NB4 (cell line): ENCODE measurements at regions not wholly inside any gene's neighbourhood (a gene's known extent, or its start where the extent isn't known, plus 50 kb on each side); places are given as distances from the start of the nearest gene placed in this dataset.

Experiments used
- DNase-seq: peaks from one replicate; pipeline ENCODE4 v3.0.0; 2010; ENCODE audit warnings: low read depth
- H3K4me3 ChIP-seq: one replicate; pipeline ENCODE4 v1.5.1; 2011; ENCODE audit warnings: mild to moderate bottlenecking, low read depth, low read length, moderate library complexity
- MYC ChIP-seq: IDR thresholded peaks from 2 replicates; pipeline ENCODE4 v1.6.1; 2011; ENCODE audit warnings: low read depth, low read length
- POLR2A ChIP-seq: IDR thresholded peaks from 2 replicates; pipeline ENCODE4 v1.6.1; 2011; ENCODE audit warnings: mild to moderate bottlenecking; ENCODE audit not compliant: insufficient read length; ENCODE audit errors: extremely low read depth
- TF ChIP-seq, protein P1 (sequence below): IDR thresholded peaks from one replicate; pipeline ENCODE4 v1.5.1; 2012; ENCODE audit warnings: low read depth, low read length
- TF ChIP-seq, protein P2 (sequence below): IDR thresholded peaks from 2 replicates; pipeline ENCODE4 v1.6.1; 2011; ENCODE audit warnings: low read depth, low read length

- TF ChIP-seq MYC (no peak), POLR2A (no peak)
- TF ChIP-seq, protein P1, sequence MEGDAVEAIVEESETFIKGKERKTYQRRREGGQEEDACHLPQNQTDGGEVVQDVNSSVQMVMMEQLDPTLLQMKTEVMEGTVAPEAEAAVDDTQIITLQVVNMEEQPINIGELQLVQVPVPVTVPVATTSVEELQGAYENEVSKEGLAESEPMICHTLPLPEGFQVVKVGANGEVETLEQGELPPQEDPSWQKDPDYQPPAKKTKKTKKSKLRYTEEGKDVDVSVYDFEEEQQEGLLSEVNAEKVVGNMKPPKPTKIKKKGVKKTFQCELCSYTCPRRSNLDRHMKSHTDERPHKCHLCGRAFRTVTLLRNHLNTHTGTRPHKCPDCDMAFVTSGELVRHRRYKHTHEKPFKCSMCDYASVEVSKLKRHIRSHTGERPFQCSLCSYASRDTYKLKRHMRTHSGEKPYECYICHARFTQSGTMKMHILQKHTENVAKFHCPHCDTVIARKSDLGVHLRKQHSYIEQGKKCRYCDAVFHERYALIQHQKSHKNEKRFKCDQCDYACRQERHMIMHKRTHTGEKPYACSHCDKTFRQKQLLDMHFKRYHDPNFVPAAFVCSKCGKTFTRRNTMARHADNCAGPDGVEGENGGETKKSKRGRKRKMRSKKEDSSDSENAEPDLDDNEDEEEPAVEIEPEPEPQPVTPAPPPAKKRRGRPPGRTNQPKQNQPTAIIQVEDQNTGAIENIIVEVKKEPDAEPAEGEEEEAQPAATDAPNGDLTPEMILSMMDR: no peak
- TF ChIP-seq, protein P2, sequence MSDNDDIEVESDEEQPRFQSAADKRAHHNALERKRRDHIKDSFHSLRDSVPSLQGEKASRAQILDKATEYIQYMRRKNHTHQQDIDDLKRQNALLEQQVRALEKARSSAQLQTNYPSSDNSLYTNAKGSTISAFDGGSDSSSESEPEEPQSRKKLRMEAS: no peak
- H3K4me3 ChIP-seq: no peak overlapping the region
- DNase-seq: no peak
Measured at GRCh38 chr18:59044855-59045254, 94.8 kb upstream of the SEC11C start.

DNA sequence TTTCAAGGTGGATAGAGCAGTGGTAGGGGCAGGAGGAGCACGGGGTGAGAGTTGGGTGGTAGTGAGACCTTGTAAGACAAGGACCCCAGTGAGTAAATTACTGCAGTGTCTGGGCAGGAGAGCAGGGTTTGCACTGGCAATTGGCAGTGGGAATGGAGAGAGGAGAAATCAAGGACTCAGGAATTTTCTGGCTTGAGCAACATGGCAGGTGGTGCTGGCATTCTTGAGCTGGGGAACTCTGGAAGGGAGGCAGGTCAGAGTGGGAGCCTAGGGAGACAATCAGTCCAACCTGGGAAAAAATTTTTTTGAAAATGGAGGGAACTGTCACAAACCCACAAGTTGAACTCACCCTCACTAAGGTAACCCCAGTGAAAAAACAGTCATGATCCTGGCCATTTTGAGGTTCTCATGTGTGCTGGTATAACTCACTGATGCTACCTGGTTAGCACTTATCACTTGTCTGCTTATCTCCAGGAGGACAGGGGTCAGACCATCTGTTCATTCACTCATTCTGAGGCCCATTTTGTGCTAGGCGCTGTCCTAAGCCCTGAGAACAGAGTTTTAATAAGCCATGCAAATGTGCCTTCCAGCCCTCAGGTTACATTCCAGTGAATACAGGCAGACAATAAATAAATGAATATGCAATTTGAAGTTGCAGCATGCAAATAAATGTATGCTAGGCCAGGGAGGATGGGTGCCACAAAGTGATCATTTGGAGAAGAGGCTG lies 92.2 kb upstream of the SEC11C start:
- no peak for DNase-seq
- H3K4me3 ChIP-seq: no peak overlapping the region
- TF ChIP-seq, protein P2: no peak
- TF ChIP-seq POLR2A (no peak), MYC (no peak)
- TF ChIP-seq, protein P1: no peak

DNA sequence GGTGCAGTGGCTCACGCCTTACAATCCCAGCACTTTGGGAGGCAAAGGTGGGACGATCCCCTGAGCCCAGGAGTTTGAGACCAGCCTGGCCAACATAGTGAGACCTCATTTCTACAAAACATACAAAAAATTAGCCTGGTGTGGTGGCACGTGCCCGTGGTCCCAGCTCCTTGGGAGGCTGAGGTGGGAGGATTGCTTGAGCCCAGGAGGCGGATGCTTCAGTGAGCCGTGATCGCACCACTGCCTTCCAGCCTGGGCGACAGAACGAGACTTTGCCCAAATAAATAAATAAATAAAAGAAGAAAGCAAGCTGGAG lies 91.7 kb upstream of the SEC11C start:
- no peak for DNase-seq
- no peak overlapping the region for H3K4me3 ChIP-seq
- TF ChIP-seq, protein P2: no peak
- TF ChIP-seq POLR2A: no peak

GRCh38 chr18:59048378-59048777 lies 91.3 kb upstream of the SEC11C start:
- no peak for TF ChIP-seq MYC
- TF ChIP-seq, protein P1: no peak
- no peak for DNase-seq

GRCh38 chr18:59049721-59050660 lies 89.7 kb upstream of the SEC11C start:
- TF ChIP-seq, protein P2: no peak
- TF ChIP-seq, protein P1: no peak
- no peak for TF ChIP-seq MYC
- no peak for DNase-seq
- no peak overlapping the region for H3K4me3 ChIP-seq

More at GRCh38 chr18:59048378-59048777, 91.3 kb upstream of the SEC11C start:
- H3K4me3 ChIP-seq: no peak overlapping the region

DNA sequence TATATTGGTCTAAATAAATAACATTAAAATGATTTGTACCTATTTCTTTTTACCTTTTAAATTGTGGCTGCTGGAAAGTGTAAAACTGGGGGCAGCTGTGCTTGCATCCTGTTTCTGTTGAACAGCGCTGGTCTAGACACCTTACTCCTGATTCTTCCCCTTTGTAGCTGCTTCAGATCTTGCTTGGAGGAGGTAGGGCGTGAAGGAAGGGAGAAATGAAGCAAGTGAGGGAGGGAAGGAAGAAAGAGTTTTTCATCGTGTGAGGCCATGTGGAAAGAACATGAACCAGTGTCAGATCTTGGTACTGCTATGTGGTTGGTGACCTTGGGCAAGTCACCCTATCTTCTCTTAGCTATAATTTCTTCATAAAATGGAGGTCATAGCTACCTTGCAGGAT lies 89.0 kb upstream of the SEC11C start:
- no peak for DNase-seq
- TF ChIP-seq, protein P1: no peak
- TF ChIP-seq, protein P2: no peak
- TF ChIP-seq MYC (no peak), POLR2A (no peak)
- H3K4me3 ChIP-seq: no peak overlapping the region
